ENCODE measurements at regions not wholly inside any gene's neighbourhood (a gene's known extent, or its start where the extent isn't known, plus 50 kb on each side); places are given as distances from the start of the nearest gene placed in this dataset.

DNA sequence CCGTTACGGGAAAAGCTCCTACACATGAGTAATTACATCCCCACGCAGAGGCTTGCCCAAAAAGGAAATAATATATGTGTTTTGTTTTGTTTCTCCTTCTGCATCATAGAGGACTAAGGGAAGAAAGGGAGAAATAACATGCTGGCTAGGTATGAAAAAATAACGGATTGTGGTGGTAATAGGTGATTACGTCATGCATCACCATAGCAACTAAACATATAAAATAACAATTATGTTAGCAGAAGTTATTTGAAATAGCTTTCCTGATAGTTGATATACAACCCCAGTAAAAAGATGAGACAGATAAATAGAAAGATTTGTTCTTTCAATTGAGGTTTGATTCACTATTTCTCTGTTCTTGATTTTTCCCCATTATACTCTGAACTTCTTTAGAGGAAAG, 518.0 kb downstream of the ZNF516 start:
- TF ChIP-seq, protein P1, sequence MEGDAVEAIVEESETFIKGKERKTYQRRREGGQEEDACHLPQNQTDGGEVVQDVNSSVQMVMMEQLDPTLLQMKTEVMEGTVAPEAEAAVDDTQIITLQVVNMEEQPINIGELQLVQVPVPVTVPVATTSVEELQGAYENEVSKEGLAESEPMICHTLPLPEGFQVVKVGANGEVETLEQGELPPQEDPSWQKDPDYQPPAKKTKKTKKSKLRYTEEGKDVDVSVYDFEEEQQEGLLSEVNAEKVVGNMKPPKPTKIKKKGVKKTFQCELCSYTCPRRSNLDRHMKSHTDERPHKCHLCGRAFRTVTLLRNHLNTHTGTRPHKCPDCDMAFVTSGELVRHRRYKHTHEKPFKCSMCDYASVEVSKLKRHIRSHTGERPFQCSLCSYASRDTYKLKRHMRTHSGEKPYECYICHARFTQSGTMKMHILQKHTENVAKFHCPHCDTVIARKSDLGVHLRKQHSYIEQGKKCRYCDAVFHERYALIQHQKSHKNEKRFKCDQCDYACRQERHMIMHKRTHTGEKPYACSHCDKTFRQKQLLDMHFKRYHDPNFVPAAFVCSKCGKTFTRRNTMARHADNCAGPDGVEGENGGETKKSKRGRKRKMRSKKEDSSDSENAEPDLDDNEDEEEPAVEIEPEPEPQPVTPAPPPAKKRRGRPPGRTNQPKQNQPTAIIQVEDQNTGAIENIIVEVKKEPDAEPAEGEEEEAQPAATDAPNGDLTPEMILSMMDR (IDR thresholded peaks at IDR 0.05): no peak
- no peak for TF ChIP-seq POLR2A (IDR thresholded peaks at IDR 0.05)
